Stimulated activated naive CD4-positive, alpha-beta T cell (primary cell): ENCODE measurements at regions not wholly inside any gene's neighbourhood (a gene's known extent, or its start where the extent isn't known, plus 50 kb on each side); places are given as distances from the start of the nearest gene placed in this dataset.

ENCODE experiments used
- DNase-seq, 6 experiments: peaks; one replicate each; lab custom pipeline; 2025; lab: John Stamatoyannopoulos, UW

GRCh38 chr15:81987628-81988027, 58.2 kb downstream of the MEX3B start:
- DNase-seq: no peak

- DNase-seq: no peak
These were observed 62.3 kb downstream of the MEX3B start for GRCh38 chr15:81983497-81983896.

DNA sequence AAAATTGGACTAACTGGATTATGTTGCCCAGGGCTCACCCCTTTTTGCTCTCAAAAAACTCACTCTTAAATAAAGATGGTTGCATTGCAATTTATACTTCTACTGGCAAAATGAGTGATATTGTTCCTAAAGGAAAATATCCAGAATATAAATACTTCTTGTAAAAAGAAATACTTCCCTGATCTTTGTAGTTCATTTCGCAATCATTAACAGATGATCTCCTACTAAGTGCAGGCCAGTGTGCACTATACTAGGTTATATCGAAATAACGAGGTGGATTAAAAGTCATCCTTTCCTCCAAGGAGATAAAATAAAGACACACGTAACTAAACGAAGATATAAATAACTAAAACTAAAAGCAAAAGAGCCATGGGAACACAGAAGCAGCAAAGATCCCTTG, 63.0 kb downstream of the MEX3B start:
- DNase-seq: no peak

GRCh38 chr15:81981908-81982307, 63.9 kb downstream of the MEX3B start:
- DNase-seq: no peak

- DNase-seq: no peak
These were observed 68.4 kb downstream of the MEX3B start for GRCh38 chr15:81977464-81977863.

GRCh38 chr15:81968691-81969090, 77.1 kb downstream of the MEX3B start:
- DNase-seq: no peak

- no peak for DNase-seq
These were observed 79.2 kb downstream of the MEX3B start for GRCh38 chr15:81966631-81967030.

- DNase-seq: no peak
These were observed 83.3 kb downstream of the MEX3B start for GRCh38 chr15:81962482-81962881.

DNA sequence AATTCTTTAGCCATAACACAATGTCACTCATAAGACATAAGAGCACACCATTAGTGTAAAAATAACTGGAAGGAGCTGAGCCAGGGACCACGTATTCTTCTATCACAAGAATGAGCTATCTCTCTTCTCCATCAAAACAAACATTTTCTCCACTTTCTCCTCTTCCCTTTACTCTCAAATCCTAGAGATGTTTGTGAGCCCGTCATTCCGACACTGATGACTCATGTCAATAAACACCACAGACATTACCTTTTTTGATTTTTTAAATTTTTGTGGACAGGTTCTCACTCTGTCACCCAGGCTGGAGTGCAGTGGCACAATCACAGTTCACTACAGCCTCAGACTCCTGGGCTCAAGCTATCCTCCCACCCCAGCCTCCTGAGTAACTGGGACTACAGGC, 86.6 kb downstream of the MEX3B start:
- DNase-seq: no peak

- no peak for DNase-seq
These were observed 88.1 kb downstream of the MEX3B start for GRCh38 chr15:81957698-81958097.

DNA sequence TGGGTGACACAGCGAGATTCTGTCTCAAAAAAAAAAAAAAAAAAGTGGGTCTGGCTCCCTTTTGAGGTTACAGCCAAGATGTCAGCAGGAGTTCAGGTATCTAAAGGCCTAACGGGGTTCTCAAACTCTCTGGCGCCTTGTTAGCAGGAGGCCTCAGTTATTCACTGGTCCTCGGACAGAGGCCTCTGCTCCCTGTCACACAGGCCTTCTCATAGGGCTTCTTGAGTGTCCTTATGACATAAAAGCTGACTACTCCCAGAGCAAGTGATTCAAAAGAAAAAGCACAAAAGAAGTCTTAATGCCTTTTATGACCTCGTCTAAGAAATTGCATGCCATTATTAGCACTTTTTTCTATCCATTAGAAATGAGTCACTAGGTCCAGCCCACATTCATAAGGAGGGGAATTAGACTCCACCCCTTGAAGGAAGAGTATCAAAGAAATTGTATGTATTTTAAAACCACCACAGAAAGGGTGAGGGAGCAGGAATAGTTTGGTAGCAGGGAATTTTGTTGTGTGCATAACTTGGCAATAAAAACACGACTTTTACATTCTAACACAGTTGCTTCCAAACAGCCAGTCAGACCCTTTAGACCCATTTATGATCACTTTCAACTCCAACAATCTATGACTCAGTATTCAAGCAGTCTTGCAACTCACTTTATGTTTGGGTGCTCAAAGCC, 90.3 kb downstream of the MEX3B start:
- no peak for DNase-seq

- DNase-seq: no peak
These were observed 91.5 kb downstream of the MEX3B start for GRCh38 chr15:81954158-81954783.

GRCh38 chr15:81950841-81951414, 94.9 kb downstream of the MEX3B start:
- no peak for DNase-seq

GRCh38 chr15:81948751-81949150, 97.1 kb downstream of the MEX3B start:
- DNase-seq: no peak

- DNase-seq: no peak
These were observed 97.6 kb downstream of the MEX3B start for GRCh38 chr15:81948222-81948621.

GRCh38 chr15:81947548-81947947, 98.3 kb downstream of the MEX3B start:
- DNase-seq: no peak

- no peak for DNase-seq
These were observed 100.7 kb downstream of the MEX3B start for GRCh38 chr15:81945014-81945615.

DNA sequence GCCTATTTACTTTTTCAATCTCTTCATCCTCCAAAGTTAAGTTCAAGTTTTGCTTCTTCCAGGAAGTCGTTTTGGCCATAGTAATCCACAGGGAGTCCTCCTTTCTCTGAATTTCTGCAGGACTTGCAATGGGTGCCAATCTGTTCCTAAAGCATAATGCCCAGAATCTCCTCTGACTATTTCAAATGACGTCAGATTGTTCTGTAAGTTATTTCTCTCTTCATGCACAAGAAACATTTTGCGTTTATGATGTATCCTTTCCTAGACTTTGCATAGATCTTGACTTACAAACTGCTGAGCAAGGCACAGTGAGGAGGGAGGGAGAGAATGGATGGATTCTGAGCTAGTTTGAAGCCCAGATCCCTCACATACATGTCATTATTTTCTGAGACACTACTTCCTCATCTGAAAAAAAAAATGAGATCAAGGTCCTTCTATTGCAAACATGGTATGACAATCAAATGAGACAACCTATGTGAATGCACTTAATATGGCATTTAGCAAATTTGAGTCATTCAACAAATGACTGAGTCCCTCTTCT, 103.1 kb downstream of the MEX3B start:
- DNase-seq: no peak

DNA sequence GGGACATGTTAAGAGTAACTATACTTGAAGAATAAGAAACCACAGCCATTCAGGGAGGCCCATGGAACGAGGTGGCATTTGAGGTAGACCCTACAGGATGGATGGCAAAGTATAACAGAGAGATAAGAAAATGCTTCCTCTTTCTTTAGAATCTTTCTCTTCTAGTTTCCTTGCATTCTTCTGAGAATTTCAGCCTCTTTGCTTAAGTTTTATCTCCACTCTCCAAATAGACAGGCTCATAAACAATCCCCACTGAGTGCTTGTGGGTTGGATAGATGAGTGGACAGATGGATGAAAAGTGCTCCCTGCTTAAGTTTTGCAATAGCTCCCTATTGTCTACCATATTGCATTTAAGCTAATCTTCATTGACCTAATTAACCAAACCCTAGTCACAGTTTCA, 103.7 kb downstream of the MEX3B start:
- DNase-seq: no peak

GRCh38 chr15:81941479-81941878, 104.3 kb downstream of the MEX3B start:
- DNase-seq: no peak

- no peak for DNase-seq
These were observed 105.1 kb downstream of the MEX3B start for GRCh38 chr15:81940467-81941451.
